IMR-90 (cell line): ENCODE measurements at regions not wholly inside any gene's neighbourhood (a gene's known extent, or its start where the extent isn't known, plus 50 kb on each side); places are given as distances from the start of the nearest gene placed in this dataset.

Experiments
- ATAC-seq: fragments of 200-7000 bp; cut with Tn5 transposase; 2 replicates; pipeline ENCODE4 v1.9.1; 2020; ENCODE audit warnings: low read depth, mild to moderate bottlenecking, moderate library complexity
- BruUV-seq: library from RNA; stranded (reverse); fragments of 400-500 nt; replicated peaks from 2 replicates; lab custom pipeline; 2021; lab: Mats Ljungman, UMichigan
- CTCF ChIA-PET: fragments of 300-600 bp; formaldehyde crosslinking; extraction: SDS; loops from one replicate; lab custom pipeline; 2021; ENCODE audit warnings: antibody characterized with exemption; lab: Yijun Ruan, JAX
- POLR2A ChIA-PET: fragments of 300-600 bp; sonication (Branson Sonifier 250); formaldehyde crosslinking; loops from one replicate; lab custom pipeline; 2022; ENCODE audit warnings: antibody characterized with exemption; ENCODE audit not compliant: unreplicated experiment; lab: Charles Lee
- DNase-seq: peaks from one replicate; pipeline ENCODE4 v3.0.0; 2013
- H2AFZ ChIP-seq: replicated peaks from 2 replicates; pipeline ENCODE3; 2013; ENCODE audit warnings: low read length, mild to moderate bottlenecking; ENCODE audit not compliant: poor library complexity
- H2AK5ac ChIP-seq: 2 replicates; pipeline ENCODE4 v1.6.1; 2013; ENCODE audit warnings: low read depth, low read length, inconsistent platforms
- H2AK9ac ChIP-seq: replicated peaks from 2 replicates; pipeline ENCODE3; 2013; ENCODE audit warnings: mild to moderate bottlenecking, low read depth, low read length, moderate library complexity; ENCODE audit not compliant: poor library complexity
- H2BK120ac ChIP-seq: 2 replicates; pipeline ENCODE4 v1.6.1; 2013; ENCODE audit warnings: low read depth, low read length, inconsistent platforms
- H2BK15ac ChIP-seq: 3 replicates; pipeline ENCODE4 v1.6.1; 2013; ENCODE audit warnings: low read depth, low read length, inconsistent platforms
- H2BK20ac ChIP-seq: 2 replicates; pipeline ENCODE4 v1.6.1; 2013; ENCODE audit warnings: low read depth, mild to moderate bottlenecking, inconsistent platforms, low read length, moderate library complexity
- H2BK5ac ChIP-seq: 2 replicates; pipeline ENCODE4 v1.6.1; 2013; ENCODE audit warnings: mild to moderate bottlenecking, low read depth, low read length, inconsistent platforms; ENCODE audit not compliant: poor library complexity, severe bottlenecking
- H3K14ac ChIP-seq: replicated peaks from 2 replicates; pipeline ENCODE4 v1.6.1; 2013; ENCODE audit warnings: low read depth, low read length, inconsistent platforms
- H3K18ac ChIP-seq: 2 replicates; pipeline ENCODE4 v1.6.1; 2013; ENCODE audit warnings: low read depth, low read length, control low read depth
- H3K23ac ChIP-seq: 2 replicates; pipeline ENCODE4 v1.6.1; 2013; ENCODE audit warnings: low read depth, low read length, inconsistent platforms
- H3K27ac ChIP-seq: 2 replicates; pipeline ENCODE4 v1.5.1; 2013; ENCODE audit warnings: mild to moderate bottlenecking, control low read depth, low read length; ENCODE audit not compliant: insufficient read depth
- H3K27me3 ChIP-seq: 2 replicates; pipeline ENCODE4 v1.6.1; 2013; ENCODE audit warnings: low read length; ENCODE audit not compliant: control insufficient read depth, insufficient read depth
- H3K36me3 ChIP-seq: 2 replicates; pipeline ENCODE4 v1.6.1; 2013; ENCODE audit warnings: low read length, mixed read lengths; ENCODE audit not compliant: control insufficient read depth, insufficient read depth
- H3K4ac ChIP-seq: 2 replicates; pipeline ENCODE4 v1.6.1; 2013; ENCODE audit warnings: low read depth, low read length, inconsistent platforms
- H3K4me1 ChIP-seq: 2 replicates; pipeline ENCODE4 v1.6.1; 2013; ENCODE audit warnings: low read length, mixed read lengths; ENCODE audit not compliant: control insufficient read depth, insufficient read depth
- H3K4me2 ChIP-seq: 2 replicates; pipeline ENCODE4 v1.6.1; 2013; ENCODE audit warnings: low read depth, mild to moderate bottlenecking, control low read depth, low read length, moderate library complexity
- H3K4me3 ChIP-seq: 2 replicates; pipeline ENCODE4 v1.5.1; 2013; ENCODE audit warnings: low read depth, mild to moderate bottlenecking, control low read depth, low read length, moderate library complexity; ENCODE audit not compliant: insufficient read depth
- H3K56ac ChIP-seq: 2 replicates; pipeline ENCODE4 v1.6.1; 2013; ENCODE audit warnings: low read length, inconsistent platforms; ENCODE audit not compliant: insufficient read depth; ENCODE audit errors: extremely low read depth
- H3K79me1 ChIP-seq, 2 experiments: 2 replicates each; pipeline ENCODE4 v1.6.1; 2013; ENCODE audit warnings: low read length in 2 of 2, inconsistent platforms in 1 of 2, low read depth in 1 of 2
- H3K9ac ChIP-seq: 2 replicates; pipeline ENCODE4 v1.6.1; 2013; ENCODE audit warnings: low read depth, low read length, control low read depth
- H3K9me1 ChIP-seq: 2 replicates; pipeline ENCODE4 v1.6.1; 2013; ENCODE audit warnings: low read length, inconsistent platforms; ENCODE audit not compliant: insufficient read depth
- H3K9me3 ChIP-seq: 2 replicates; pipeline ENCODE4 v1.6.1; 2013; ENCODE audit warnings: low read length; ENCODE audit not compliant: control insufficient read depth, insufficient read depth
- H4K20me1 ChIP-seq: 2 replicates; pipeline ENCODE4 v1.6.1; 2013; ENCODE audit warnings: low read length, inconsistent platforms; ENCODE audit not compliant: insufficient read depth
- H4K5ac ChIP-seq: 2 replicates; pipeline ENCODE4 v1.6.1; 2013; ENCODE audit warnings: mild to moderate bottlenecking, low read depth, low read length, control low read depth
- H4K8ac ChIP-seq, 2 experiments: 2 replicates each; pipeline ENCODE4 v1.6.1; 2013; ENCODE audit warnings: low read depth in 2 of 2, low read length in 2 of 2, control low read depth in 1 of 2, inconsistent platforms in 1 of 2
- H4K91ac ChIP-seq: 2 replicates; pipeline ENCODE4 v1.6.1; 2013; ENCODE audit warnings: low read depth, low read length, inconsistent platforms; ENCODE audit not compliant: insufficient read depth
- BHLHE40 ChIP-seq: fragments of 150-350 bp; IDR thresholded peaks from 2 replicates; pipeline ENCODE4 v1.6.1; 2016; ENCODE audit warnings: mild to moderate bottlenecking, low read depth, low read length
- MAFK ChIP-seq: IDR thresholded peaks from 2 replicates; pipeline ENCODE4 v1.6.1; 2012; ENCODE audit warnings: low read depth, low read length, improper control_type of control experiment
- WGBS, 2 experiments: methylation state at CpG; one replicate each; pipeline versions ENCODE4 v1.1.5 to v1.1.7; 2013; ENCODE audit warnings: missing lambda C conversion rate in 2 of 2; ENCODE audit not compliant: insufficient read length in 1 of 2; ENCODE audit errors: extremely low coverage in 2 of 2; 5-methylcytosine and 5-hydroxymethylcytosine counted together
- dilution Hi-C: fragments of 300-500 bp; cut with HindIII; formaldehyde crosslinking; loops from one replicate; pipeline ENCODE4 v1.14.3; 2018; ENCODE audit warnings: low sequenced_read_pairs; ENCODE audit not compliant: unreplicated experiment
- in situ Hi-C: fragments of 300-500 bp; cut with MboI; formaldehyde crosslinking; loops from 3 replicates; pipeline ENCODE4 v1.14.3; 2019; ENCODE audit warnings: low sequenced_read_pairs, inconsistent platforms, mixed read lengths
- intact Hi-C: fragments of 100-400 bp; cut with micrococcal nuclease; formaldehyde crosslinking; loops from 2 replicates; pipeline ENCODE4 v1.10.0; 2022

DNA sequence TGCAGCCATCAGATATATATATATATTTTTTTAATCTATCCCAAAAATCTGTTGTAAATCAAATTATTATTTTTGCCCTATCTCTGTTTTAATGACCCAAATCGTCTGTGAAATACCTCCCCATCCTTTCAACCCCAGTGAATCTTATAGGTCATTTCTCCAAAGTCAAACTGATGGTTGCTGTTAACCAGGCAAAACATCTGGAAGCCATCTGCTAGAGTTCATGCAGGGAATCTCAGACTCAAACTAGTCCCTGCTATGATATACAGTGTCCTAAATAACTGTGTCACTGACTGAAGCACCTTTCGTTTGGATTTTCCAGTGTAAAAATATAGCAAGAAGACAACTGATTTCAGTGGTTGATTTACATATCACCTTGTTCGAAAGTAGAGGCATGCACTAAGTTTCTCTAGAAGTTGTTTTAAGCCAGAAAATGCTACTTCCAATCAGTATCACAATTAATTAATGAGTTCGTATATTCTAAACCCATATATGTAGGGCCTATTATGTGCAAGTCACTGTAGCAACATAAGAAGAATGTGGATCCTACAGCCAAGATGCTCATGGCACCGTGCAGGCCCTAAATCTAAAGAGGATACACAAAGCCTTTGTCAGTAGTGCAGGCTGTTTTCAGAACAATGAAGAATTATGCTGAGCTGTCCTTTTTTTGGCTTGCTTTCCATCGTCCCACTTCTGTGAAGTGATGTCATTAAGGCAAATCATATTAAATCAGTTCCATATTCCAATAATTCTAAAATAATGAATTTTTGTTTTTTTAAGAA is 566.0 kb downstream of the STK39 start:
- ChIA-PET CTCF (interaction anchor here (0.5 kb wide), 1 partner anchor 438 kb away, joined by 3 read pairs; no protein-coding TSS in a partner anchor), POLR2A (no interaction called here)
- Histone ChIP-seq H3K56ac (no peak overlapping the region), H4K8ac (no peak overlapping the region), H3K27ac (no peak overlapping the region), H2BK5ac (no peak overlapping the region), H2AK5ac (no peak overlapping the region), H4K5ac (no peak overlapping the region), H3K27me3 (no peaks in the 10 kb centered on the region), H3K23ac (no peak overlapping the region), H3K18ac (no peak overlapping the region), H3K4me2 (no peak overlapping the region), H3K14ac (no peak overlapping the region), H2BK15ac (no peak overlapping the region), H2AFZ (no peak overlapping the region), H3K9me1 (no peaks in the 10 kb centered on the region), H4K91ac (no peak overlapping the region), H2BK20ac (no peak overlapping the region), H3K79me1 (no peaks in the 10 kb centered on the region), H3K4ac (no peak overlapping the region), H2AK9ac (no peak overlapping the region), H3K9ac (no peak overlapping the region), H4K20me1 (no peaks in the 10 kb centered on the region), H3K36me3 (no peaks in the 10 kb centered on the region), H3K4me3 (no peak overlapping the region), H3K4me1 (no peaks in the 10 kb centered on the region), H3K9me3 (no peaks in the 10 kb centered on the region; the same call in 1 of the 2 replicates), H2BK120ac (no peak overlapping the region)
- ATAC-seq, result no peak
- intact Hi-C loops, result no loop called here
- WGBS, 2 experiments, result 60% methylated on average over 1 of the region's 6 CpGs; no CpG with 5 or more reads in 1 of the 2 experiments
- TF ChIP-seq MAFK (peak; percentile 60), BHLHE40 (no peak)
- dilution Hi-C loops, result no loop called here
- in situ Hi-C loops, result loop anchor here (25.0 kb wide), 1 partner anchor 431 kb away; no protein-coding TSS in a partner anchor
- no peak for DNase-seq
- BruUV-seq, result no TSS peak
